GM23338 (cell line): ENCODE measurements at regions not wholly inside any gene's neighbourhood (a gene's known extent, or its start where the extent isn't known, plus 50 kb on each side); places are given as distances from the start of the nearest gene placed in this dataset.

Source experiments
- CTCF ChIP-seq, 2 experiments: fragments of 200-600 bp in 1 of 2; sonication (generic) in 1 of 2; conservative IDR thresholded peaks; 2 replicates each; pipeline versions ENCODE4 v1.5.1 to v1.6.1; 2016 to 2017; ENCODE audit warnings: antibody characterized with exemption in 2 of 2, low read depth in 2 of 2, mild to moderate bottlenecking in 2 of 2, moderate library complexity in 1 of 2
- STAT1 ChIP-seq: IDR thresholded peaks from one replicate; pipeline ENCODE4 v1.6.1; 2016; ENCODE audit warnings: antibody characterized with exemption; ENCODE audit not compliant: unreplicated experiment

DNA sequence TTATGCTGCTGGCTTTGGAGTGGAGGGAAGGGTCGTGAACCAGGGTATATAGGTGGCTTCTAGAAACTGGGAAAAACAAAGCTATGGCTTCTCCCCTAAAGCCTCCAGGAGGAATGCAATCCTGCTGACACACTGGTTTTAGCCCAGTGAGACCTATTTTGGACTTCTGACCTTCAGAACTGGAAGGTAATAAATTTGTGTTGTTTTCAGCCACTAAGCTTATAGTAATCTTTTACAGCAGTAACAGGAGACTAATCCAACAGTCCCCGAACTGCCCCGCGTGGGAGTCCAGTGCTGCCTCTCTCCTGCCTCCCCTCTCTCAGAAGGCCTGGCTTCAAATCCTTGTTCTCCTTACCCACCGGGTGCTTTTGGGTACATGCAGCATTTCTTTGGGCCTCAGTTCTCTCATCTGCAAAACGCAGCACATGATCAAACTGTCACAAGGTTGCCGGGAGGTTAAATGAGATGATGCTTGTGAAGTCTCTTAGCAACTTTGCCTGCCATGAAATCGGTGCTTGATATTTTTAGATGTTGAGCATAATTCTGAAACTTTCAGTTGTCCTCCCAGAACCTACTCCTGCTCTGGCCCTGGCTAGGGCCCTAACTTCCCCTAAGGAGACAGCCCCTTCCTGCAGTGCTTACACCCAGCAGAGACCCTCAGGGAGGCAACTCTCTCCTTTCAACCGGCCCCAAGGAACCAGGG, 127.3 kb upstream of the BOD1 start:
- TF ChIP-seq CTCF (conservative IDR thresholded peaks at IDR 0.05; ENCODE audit: low read depth in 2 of 2) = no peak
- no peak for TF ChIP-seq STAT1
